HepG2 (cell line): ENCODE measurements at regions not wholly inside any gene's neighbourhood (a gene's known extent, or its start where the extent isn't known, plus 50 kb on each side); places are given as distances from the start of the nearest gene placed in this dataset.

Experiments
- BCL3 ChIP-seq: sonication (generic); formaldehyde crosslinking; IDR thresholded peaks from 2 replicates; pipeline ENCODE4 v1.5.1; 2020; ENCODE audit warnings: mild to moderate bottlenecking, missing genetic modification reagents, moderate library complexity
- BCL6 ChIP-seq: IDR thresholded peaks from 2 replicates; pipeline ENCODE4 v1.6.1; 2016; ENCODE audit warnings: missing genetic modification reagents, missing compliant biosample characterization
- EHMT2 ChIP-seq: fragments of 200-600 bp; sonication (generic); IDR thresholded peaks from 2 replicates; pipeline ENCODE4 v1.7.0; 2017; ENCODE audit warnings: antibody characterized with exemption, low read depth, low read length, borderline replicate concordance
- FOXA3 ChIP-seq: IDR thresholded peaks from 2 replicates; pipeline ENCODE4 v1.6.1; 2016; ENCODE audit warnings: missing genetic modification reagents, missing compliant biosample characterization
- FUBP1 ChIP-seq: sonication (generic); formaldehyde crosslinking; IDR thresholded peaks from 2 replicates; pipeline ENCODE4 v1.5.1; 2020; ENCODE audit warnings: missing genetic modification reagents, mild to moderate bottlenecking, borderline replicate concordance
- HDAC1 ChIP-seq: sonication (generic); formaldehyde crosslinking; IDR thresholded peaks from 2 replicates; pipeline ENCODE4 v1.5.1; 2020; ENCODE audit warnings: mild to moderate bottlenecking, missing genetic modification reagents
- IRF2 ChIP-seq: IDR thresholded peaks from 2 replicates; pipeline ENCODE4 v1.6.1; 2018; ENCODE audit warnings: missing genetic modification reagents, missing compliant biosample characterization
- KLF13 ChIP-seq: sonication (generic); formaldehyde crosslinking; IDR thresholded peaks from 2 replicates; pipeline ENCODE4 v1.4.0; 2020; ENCODE audit warnings: mild to moderate bottlenecking, missing genetic modification reagents
- MEF2D ChIP-seq: sonication (generic); formaldehyde crosslinking; IDR thresholded peaks from 2 replicates; pipeline ENCODE4 v1.5.1; 2020; ENCODE audit warnings: mild to moderate bottlenecking, missing genetic modification reagents
- NBN ChIP-seq: fragments of 450-650 bp; conservative IDR thresholded peaks from 2 replicates; pipeline ENCODE4 v1.6.1; 2017
- RARG ChIP-seq: sonication (generic); formaldehyde crosslinking; IDR thresholded peaks from 2 replicates; pipeline ENCODE4 v1.4.0; 2020; ENCODE audit warnings: low read depth, mild to moderate bottlenecking, missing genetic modification reagents
- XRCC5 ChIP-seq: fragments of 200-400 bp; formaldehyde crosslinking; optimal IDR thresholded peaks from 2 replicates; pipeline ENCODE3; 2017; ENCODE audit warnings: mild to moderate bottlenecking, low read length
- ZKSCAN8 ChIP-seq: IDR thresholded peaks from 2 replicates; pipeline ENCODE4 v1.6.1; 2016; ENCODE audit warnings: borderline replicate concordance, missing genetic modification reagents, missing compliant biosample characterization
- ZNF878 ChIP-seq: sonication (generic); formaldehyde crosslinking; IDR thresholded peaks from 2 replicates; pipeline ENCODE4 v1.8.1; 2023; ENCODE audit warnings: mild to moderate bottlenecking, missing genetic modification reagents, moderate library complexity
- ZXDC ChIP-seq: sonication (generic); formaldehyde crosslinking; IDR thresholded peaks from 2 replicates; pipeline ENCODE4 v1.5.0; 2020; ENCODE audit warnings: mild to moderate bottlenecking, missing genetic modification reagents

GRCh38 chr3:66655671-66656070 is 154.8 kb upstream of the LRIG1 start (continued):
- no peak for TF ChIP-seq NBN
- TF ChIP-seq KLF13 (CRISPR knock-in tag), result no peak
- TF ChIP-seq ZNF878 (CRISPR knock-in tag), result no peak
- TF ChIP-seq MEF2D (CRISPR knock-in tag), result no peak
- no peak for TF ChIP-seq FUBP1 (CRISPR knock-in tag)
- TF ChIP-seq XRCC5, result no peak
- TF ChIP-seq IRF2 (CRISPR knock-in tag), result no peak
- 0 out of 2 replicates have a peak, but pooled peaks have one; percentile 30 for TF ChIP-seq HDAC1 (CRISPR knock-in tag)
- TF ChIP-seq BCL6 (CRISPR knock-in tag), result peak; percentile 64
- TF ChIP-seq ZXDC (CRISPR knock-in tag), result no peak
- 0 out of 2 replicates have a peak, but pooled peaks have one; percentile 20 for TF ChIP-seq BCL3
- no peak for TF ChIP-seq RARG (CRISPR knock-in tag)
- TF ChIP-seq ZKSCAN8 (CRISPR knock-in tag), result no peak
- TF ChIP-seq EHMT2, result peak; percentile 69; the same call in 1 of the 2 replicates
- no peak for TF ChIP-seq FOXA3 (CRISPR knock-in tag)
